SK-N-SH (cell line): ENCODE measurements at regions not wholly inside any gene's neighbourhood (a gene's known extent, or its start where the extent isn't known, plus 50 kb on each side); places are given as distances from the start of the nearest gene placed in this dataset.

ENCODE experiments used
- ELF1 ChIP-seq: IDR thresholded peaks from 2 replicates; pipeline ENCODE4 v1.4.0; 2012
- GATA2 ChIP-seq: sonication (generic); formaldehyde crosslinking; IDR thresholded peaks from 2 replicates; pipeline ENCODE4 v1.5.0; 2020; ENCODE audit warnings: mild to moderate bottlenecking, missing genetic modification reagents
- POLR2AphosphoS5 ChIP-seq: IDR thresholded peaks from 2 replicates; pipeline ENCODE4 v1.6.1; 2012; ENCODE audit warnings: low read depth, low read length
- REST ChIP-seq: IDR thresholded peaks from 2 replicates; pipeline ENCODE4 v1.6.1; 2012; ENCODE audit warnings: mild to moderate bottlenecking, low read depth, low read length, moderate library complexity
- SIN3A ChIP-seq: IDR thresholded peaks from 2 replicates; pipeline ENCODE4 v1.6.1; 2012; ENCODE audit warnings: low read depth, mild to moderate bottlenecking, low read length, moderate library complexity, borderline replicate concordance
- TEAD4 ChIP-seq: IDR thresholded peaks from 2 replicates; pipeline ENCODE4 v1.4.0; 2012; ENCODE audit warnings: mild to moderate bottlenecking, borderline replicate concordance; ENCODE audit not compliant: insufficient read depth
- TF ChIP-seq, protein P1 (sequence below): fragments of 200-600 bp; sonication (generic); IDR thresholded peaks from 2 replicates; pipeline ENCODE4 v1.6.1; 2017; ENCODE audit warnings: antibody characterized with exemption, mild to moderate bottlenecking, moderate library complexity

- TF ChIP-seq, protein P1, sequence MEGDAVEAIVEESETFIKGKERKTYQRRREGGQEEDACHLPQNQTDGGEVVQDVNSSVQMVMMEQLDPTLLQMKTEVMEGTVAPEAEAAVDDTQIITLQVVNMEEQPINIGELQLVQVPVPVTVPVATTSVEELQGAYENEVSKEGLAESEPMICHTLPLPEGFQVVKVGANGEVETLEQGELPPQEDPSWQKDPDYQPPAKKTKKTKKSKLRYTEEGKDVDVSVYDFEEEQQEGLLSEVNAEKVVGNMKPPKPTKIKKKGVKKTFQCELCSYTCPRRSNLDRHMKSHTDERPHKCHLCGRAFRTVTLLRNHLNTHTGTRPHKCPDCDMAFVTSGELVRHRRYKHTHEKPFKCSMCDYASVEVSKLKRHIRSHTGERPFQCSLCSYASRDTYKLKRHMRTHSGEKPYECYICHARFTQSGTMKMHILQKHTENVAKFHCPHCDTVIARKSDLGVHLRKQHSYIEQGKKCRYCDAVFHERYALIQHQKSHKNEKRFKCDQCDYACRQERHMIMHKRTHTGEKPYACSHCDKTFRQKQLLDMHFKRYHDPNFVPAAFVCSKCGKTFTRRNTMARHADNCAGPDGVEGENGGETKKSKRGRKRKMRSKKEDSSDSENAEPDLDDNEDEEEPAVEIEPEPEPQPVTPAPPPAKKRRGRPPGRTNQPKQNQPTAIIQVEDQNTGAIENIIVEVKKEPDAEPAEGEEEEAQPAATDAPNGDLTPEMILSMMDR, result no peak
- TF ChIP-seq ELF1 (no peak), GATA2 (CRISPR knock-in tag) (no peak), POLR2AphosphoS5 (no peak), REST (no peak), TEAD4 (no peak), SIN3A (no peak)
Observed at GRCh38 chr2:22748909-22749308, 636.1 kb upstream of the KLHL29 start.
